NB4 (cell line): ENCODE measurements at regions not wholly inside any gene's neighbourhood (a gene's known extent, or its start where the extent isn't known, plus 50 kb on each side); places are given as distances from the start of the nearest gene placed in this dataset.

Experiments
- DNase-seq: peaks from one replicate; pipeline ENCODE4 v3.0.0; 2010; ENCODE audit warnings: low read depth
- H3K4me3 ChIP-seq: one replicate; pipeline ENCODE4 v1.5.1; 2011; ENCODE audit warnings: mild to moderate bottlenecking, low read depth, low read length, moderate library complexity
- MYC ChIP-seq: IDR thresholded peaks from 2 replicates; pipeline ENCODE4 v1.6.1; 2011; ENCODE audit warnings: low read depth, low read length
- POLR2A ChIP-seq: IDR thresholded peaks from 2 replicates; pipeline ENCODE4 v1.6.1; 2011; ENCODE audit warnings: mild to moderate bottlenecking; ENCODE audit not compliant: insufficient read length; ENCODE audit errors: extremely low read depth
- TF ChIP-seq, protein P1 (sequence below): IDR thresholded peaks from 2 replicates; pipeline ENCODE4 v1.6.1; 2011; ENCODE audit warnings: low read depth, low read length
- TF ChIP-seq, protein P2 (sequence below): IDR thresholded peaks from one replicate; pipeline ENCODE4 v1.5.1; 2012; ENCODE audit warnings: low read depth, low read length

DNA sequence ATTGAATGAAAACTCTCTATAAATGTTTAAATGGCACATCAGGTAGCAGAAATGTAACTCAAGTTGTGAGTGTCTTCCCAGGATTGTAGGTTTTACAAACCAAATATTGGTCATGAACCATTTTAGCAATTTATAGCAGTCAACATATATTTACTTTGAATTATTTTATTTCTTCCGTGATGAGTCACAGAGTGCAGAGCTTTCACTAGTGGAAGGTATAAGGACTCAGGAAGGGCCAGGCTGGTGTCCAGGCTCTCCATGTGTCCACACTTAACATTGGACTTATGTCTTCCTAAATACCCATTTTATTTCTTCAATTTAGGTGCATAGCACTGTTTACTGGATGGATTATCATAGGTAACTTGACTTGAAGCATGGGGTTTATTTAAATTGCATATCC lies 120.9 kb downstream of the OLIG3 start:
- DNase-seq: no peak
- TF ChIP-seq, protein P1, sequence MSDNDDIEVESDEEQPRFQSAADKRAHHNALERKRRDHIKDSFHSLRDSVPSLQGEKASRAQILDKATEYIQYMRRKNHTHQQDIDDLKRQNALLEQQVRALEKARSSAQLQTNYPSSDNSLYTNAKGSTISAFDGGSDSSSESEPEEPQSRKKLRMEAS: no peak
- TF ChIP-seq POLR2A (no peak), MYC (no peak)
- TF ChIP-seq, protein P2, sequence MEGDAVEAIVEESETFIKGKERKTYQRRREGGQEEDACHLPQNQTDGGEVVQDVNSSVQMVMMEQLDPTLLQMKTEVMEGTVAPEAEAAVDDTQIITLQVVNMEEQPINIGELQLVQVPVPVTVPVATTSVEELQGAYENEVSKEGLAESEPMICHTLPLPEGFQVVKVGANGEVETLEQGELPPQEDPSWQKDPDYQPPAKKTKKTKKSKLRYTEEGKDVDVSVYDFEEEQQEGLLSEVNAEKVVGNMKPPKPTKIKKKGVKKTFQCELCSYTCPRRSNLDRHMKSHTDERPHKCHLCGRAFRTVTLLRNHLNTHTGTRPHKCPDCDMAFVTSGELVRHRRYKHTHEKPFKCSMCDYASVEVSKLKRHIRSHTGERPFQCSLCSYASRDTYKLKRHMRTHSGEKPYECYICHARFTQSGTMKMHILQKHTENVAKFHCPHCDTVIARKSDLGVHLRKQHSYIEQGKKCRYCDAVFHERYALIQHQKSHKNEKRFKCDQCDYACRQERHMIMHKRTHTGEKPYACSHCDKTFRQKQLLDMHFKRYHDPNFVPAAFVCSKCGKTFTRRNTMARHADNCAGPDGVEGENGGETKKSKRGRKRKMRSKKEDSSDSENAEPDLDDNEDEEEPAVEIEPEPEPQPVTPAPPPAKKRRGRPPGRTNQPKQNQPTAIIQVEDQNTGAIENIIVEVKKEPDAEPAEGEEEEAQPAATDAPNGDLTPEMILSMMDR: no peak
- no peak overlapping the region for H3K4me3 ChIP-seq

DNA sequence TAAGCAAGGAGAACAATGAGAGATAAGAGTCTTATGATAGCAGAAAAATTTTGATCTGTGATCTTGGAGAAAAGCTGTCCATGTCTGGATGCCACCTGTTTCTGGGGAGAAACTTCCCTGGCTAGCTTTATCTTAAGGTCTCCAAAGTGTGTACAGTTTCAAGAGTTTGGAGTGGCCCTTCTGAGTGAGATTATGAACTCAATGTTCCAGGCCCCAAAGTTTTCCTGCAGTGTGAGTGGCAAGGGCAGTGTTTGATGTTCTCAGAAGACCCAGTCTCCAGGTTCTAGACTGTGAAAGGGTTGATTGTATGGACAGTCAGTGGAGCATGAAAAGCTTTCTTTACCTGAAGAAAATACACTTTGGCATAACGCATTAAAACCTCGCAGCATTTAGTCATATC lies 121.7 kb downstream of the OLIG3 start:
- no peak for DNase-seq
- TF ChIP-seq MYC: no peak
- no peak overlapping the region for H3K4me3 ChIP-seq

DNA sequence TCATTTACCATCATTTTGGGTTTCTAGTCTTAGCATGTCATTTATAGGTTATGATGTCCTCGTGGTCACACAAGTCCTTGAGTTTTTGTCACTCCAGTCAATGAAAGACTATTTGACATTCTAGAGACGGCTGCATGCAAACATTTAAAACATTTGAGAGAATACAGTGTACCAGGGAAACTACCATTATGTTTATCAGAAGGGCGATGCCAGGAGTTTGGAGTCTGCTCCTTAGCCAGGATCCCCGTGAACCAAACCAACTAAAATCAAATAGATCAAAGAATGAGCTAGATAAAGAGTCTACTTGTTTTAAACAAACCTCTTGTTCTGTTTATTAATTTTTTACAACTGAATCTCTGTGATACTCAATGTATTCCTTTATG lies 122.6 kb downstream of the OLIG3 start:
- TF ChIP-seq, protein P1: no peak
- TF ChIP-seq POLR2A (no peak), MYC (no peak)
- no peak overlapping the region for H3K4me3 ChIP-seq
- no peak for DNase-seq

DNA sequence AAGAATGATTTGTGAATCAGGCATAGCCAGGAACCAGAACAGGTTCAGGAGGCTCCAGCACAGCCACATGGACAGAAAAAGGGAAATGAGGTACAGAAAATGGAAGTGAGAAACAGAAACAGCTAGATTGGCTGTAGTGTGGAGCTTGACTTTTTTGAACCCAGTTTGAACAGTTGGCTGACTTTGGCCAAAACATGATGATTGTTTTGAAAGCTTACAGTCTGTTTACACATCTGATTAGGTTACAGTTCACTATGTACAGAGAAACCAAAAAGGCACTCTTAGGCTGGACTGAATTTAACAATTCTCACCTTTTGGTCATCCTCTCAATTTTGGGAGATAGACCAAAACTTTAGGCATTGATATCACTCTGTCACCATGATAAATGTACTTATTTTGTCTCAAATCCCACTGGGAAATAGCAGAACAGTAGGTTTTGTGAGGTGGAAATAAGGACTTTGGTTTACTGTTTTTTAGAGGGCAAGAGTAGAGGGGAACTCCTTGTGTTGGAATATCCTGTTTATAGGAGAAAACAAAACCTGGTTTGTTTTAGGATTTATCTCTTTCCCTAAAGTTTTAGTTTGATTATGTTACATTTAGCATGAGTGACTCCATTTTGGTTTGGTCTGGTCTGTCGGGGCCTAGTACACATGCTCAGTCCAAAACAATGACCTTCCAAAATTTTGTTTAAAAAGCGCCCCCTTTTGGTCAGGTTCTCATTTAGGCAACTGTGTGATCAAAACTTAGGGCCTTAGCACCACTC lies 123.1 kb downstream of the OLIG3 start:
- peak; percentile 16 for DNase-seq
- TF ChIP-seq, protein P2: no peak
- TF ChIP-seq POLR2A (no peak), MYC (no peak)
- TF ChIP-seq, protein P1: no peak
- H3K4me3 ChIP-seq: no peak overlapping the region

DNA sequence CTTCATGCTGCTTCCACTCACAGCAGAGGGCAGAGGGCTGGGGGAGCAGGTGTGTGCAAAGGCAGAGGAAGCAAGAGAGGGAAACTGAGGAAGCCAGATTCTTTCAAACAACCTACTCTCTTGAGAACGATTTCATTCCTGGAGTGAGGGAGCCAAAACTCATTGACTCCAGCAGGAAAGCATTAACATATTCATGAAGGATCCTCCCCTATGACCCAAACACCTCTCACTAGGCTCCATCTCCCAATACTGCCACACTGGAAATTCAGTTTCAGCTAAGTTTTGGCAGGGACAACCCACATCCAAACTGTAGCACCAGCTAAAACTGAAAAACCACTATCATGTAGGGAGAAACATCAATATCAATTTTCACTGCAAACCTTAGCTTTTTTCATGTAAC lies 125.1 kb downstream of the OLIG3 start:
- no peak for DNase-seq

DNA sequence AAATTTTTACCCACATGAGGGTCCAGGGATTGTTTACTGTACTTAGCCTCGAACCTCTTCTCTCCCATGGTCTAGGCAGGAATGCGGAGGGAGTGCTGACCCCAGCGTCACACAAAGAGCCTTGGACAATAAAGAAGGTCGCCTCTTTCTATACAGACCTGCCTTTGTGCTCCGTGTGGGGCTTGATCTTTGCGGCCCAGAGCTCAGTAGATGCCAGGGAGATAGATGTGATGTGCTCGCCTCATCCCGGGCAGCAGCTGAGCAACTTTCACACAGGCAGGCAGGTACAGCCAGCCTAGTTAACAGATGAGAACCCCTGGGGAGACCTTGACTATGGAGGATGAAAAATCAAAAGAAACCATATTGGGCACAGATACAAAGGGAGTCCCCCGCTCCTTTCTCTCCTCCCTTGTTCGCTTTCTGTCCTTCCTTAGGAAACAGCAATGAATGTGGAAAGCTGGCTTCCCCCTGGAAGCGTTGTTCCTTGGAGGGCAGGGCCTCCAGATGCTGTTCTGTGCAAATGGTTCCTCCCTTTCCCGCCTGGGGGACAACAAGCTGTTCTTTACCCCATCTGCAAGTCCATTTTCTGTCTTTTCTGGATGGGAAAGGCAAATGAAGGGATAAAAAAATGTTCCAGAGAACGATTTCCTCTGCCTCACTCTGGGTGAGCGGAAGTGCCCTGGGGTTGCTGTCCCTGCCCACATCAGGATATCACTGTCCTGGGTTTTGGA lies 128.3 kb downstream of the OLIG3 start:
- H3K4me3 ChIP-seq: no peak overlapping the region
- DNase-seq: no peak
- no peak for TF ChIP-seq POLR2A
- TF ChIP-seq, protein P1: no peak
- TF ChIP-seq, protein P2: no peak
- no peak for TF ChIP-seq MYC

More for the DNA sequence above, 125.1 kb downstream of the OLIG3 start:
- TF ChIP-seq, protein P2: no peak
- no peak for TF ChIP-seq POLR2A
- H3K4me3 ChIP-seq: no peak overlapping the region

DNA sequence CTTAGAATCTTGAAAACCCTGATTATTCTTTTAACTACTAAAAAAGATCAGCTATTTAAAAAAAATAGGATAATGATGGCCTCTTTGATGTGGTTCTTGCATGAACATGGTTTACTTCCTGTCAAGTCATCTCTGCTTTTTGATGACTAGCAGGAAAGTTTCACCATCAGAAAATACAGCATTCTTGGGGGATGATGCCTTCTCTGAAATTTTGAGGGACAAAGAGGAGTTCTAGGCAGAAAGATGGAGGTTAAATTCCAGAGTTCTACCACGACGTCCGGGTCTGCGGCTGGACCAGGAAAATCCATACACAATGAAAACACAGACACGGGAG lies 130.4 kb downstream of the OLIG3 start:
- DNase-seq: no peak
- no peak for TF ChIP-seq MYC
- TF ChIP-seq, protein P2: no peak
- no peak for TF ChIP-seq POLR2A
- TF ChIP-seq, protein P1: no peak

More for the DNA sequence above, 130.4 kb downstream of the OLIG3 start:
- H3K4me3 ChIP-seq: no peak overlapping the region
